Right forelimb (tissue), 1 donor: ENCODE measurements at regions not wholly inside any gene's neighbourhood (a gene's known extent, or its start where the extent isn't known, plus 50 kb on each side); places are given as distances from the start of the nearest gene placed in this dataset.

Source experiments
- DNase-seq: peaks from one replicate; pipeline ENCODE4 v3.0.0-alpha.2; 2018

- DNase-seq: no peak
Measured at GRCh38 chr19:31992750-31993149, 352.7 kb upstream of the ZNF507 start.

GRCh38 chr19:31995546-31995945 lies 349.9 kb upstream of the ZNF507 start:
- DNase-seq: no peak

- no peak for DNase-seq
Measured at GRCh38 chr19:32010071-32010470, 335.3 kb upstream of the ZNF507 start.

GRCh38 chr19:32012206-32012605 lies 333.2 kb upstream of the ZNF507 start:
- no peak for DNase-seq

- DNase-seq: no peak
Measured at GRCh38 chr19:32012886-32013631, 332.4 kb upstream of the ZNF507 start.

GRCh38 chr19:32017176-32017953 lies 328.0 kb upstream of the ZNF507 start:
- DNase-seq: no peak

GRCh38 chr19:32018014-32018413 lies 327.4 kb upstream of the ZNF507 start:
- no peak for DNase-seq

GRCh38 chr19:32020538-32020937 lies 324.9 kb upstream of the ZNF507 start:
- peak; percentile 21 for DNase-seq

GRCh38 chr19:32022044-32022640 lies 323.3 kb upstream of the ZNF507 start:
- DNase-seq: no peak

GRCh38 chr19:32022731-32023563 lies 322.5 kb upstream of the ZNF507 start:
- no peak for DNase-seq

- no peak for DNase-seq
Measured at GRCh38 chr19:32023564-32023832, 321.9 kb upstream of the ZNF507 start.

- no peak for DNase-seq
Measured at GRCh38 chr19:32029235-32029634, 316.2 kb upstream of the ZNF507 start.

GRCh38 chr19:32032561-32032960 lies 312.8 kb upstream of the ZNF507 start:
- no peak for DNase-seq

GRCh38 chr19:32035626-32036025 lies 309.8 kb upstream of the ZNF507 start:
- DNase-seq: no peak

- no peak for DNase-seq
Measured at GRCh38 chr19:32038021-32038920, 307.1 kb upstream of the ZNF507 start.

- DNase-seq: no peak
Measured at GRCh38 chr19:32038961-32039360, 306.4 kb upstream of the ZNF507 start.

GRCh38 chr19:32039440-32039839 lies 306.0 kb upstream of the ZNF507 start:
- no peak for DNase-seq

- no peak for DNase-seq
Measured at GRCh38 chr19:32040236-32040635, 305.2 kb upstream of the ZNF507 start.

GRCh38 chr19:32041681-32042292 lies 303.6 kb upstream of the ZNF507 start:
- DNase-seq: peak; percentile 74

GRCh38 chr19:32047788-32048187 lies 297.6 kb upstream of the ZNF507 start:
- DNase-seq: no peak

- no peak for DNase-seq
Measured at GRCh38 chr19:32053376-32053775, 292.0 kb upstream of the ZNF507 start.

- no peak for DNase-seq
Measured at GRCh38 chr19:32053861-32054260, 291.5 kb upstream of the ZNF507 start.
